NT2/D1 (cell line): ENCODE measurements at regions not wholly inside any gene's neighbourhood (a gene's known extent, or its start where the extent isn't known, plus 50 kb on each side); places are given as distances from the start of the nearest gene placed in this dataset.

Experiments used
- DNase-seq: peaks from one replicate; pipeline ENCODE4 v3.0.0-alpha.2; 2011; ENCODE audit warnings: low read depth, low spot score
- H3K27me3 ChIP-seq: 2 replicates; pipeline ENCODE4 v1.6.0; 2011; ENCODE audit warnings: mild to moderate bottlenecking; ENCODE audit not compliant: insufficient read length, insufficient read depth
- H3K36me3 ChIP-seq: 2 replicates; pipeline ENCODE4 v1.6.1; 2011; ENCODE audit warnings: mild to moderate bottlenecking, low read length, mixed read lengths; ENCODE audit not compliant: insufficient read depth, insufficient read length
- H3K4me1 ChIP-seq: 2 replicates; pipeline ENCODE4 v1.5.1; 2011; ENCODE audit not compliant: insufficient read depth, insufficient read length
- H3K4me3 ChIP-seq: 2 replicates; pipeline ENCODE4 v1.5.1; 2011; ENCODE audit warnings: low read depth; ENCODE audit not compliant: insufficient read length
- H3K9ac ChIP-seq: 2 replicates; pipeline ENCODE4 v1.6.0; 2011; ENCODE audit warnings: low read depth; ENCODE audit not compliant: insufficient read length
- H3K9me3 ChIP-seq: 2 replicates; pipeline ENCODE4 v1.5.1; 2011; ENCODE audit warnings: mild to moderate bottlenecking, low read length; ENCODE audit not compliant: insufficient read depth
- SUZ12 ChIP-seq: IDR thresholded peaks from 2 replicates; pipeline ENCODE4 v1.6.1; 2011; ENCODE audit not compliant: insufficient read length, insufficient read depth; ENCODE audit errors: extremely low read depth
- YY1 ChIP-seq: IDR thresholded peaks from 2 replicates; pipeline ENCODE4 v1.6.1; 2011; ENCODE audit not compliant: insufficient read length, insufficient read depth
- ZNF274 ChIP-seq: IDR thresholded peaks from 2 replicates; pipeline ENCODE4 v1.6.1; 2011; ENCODE audit warnings: mild to moderate bottlenecking, low read depth, low read length

- Histone ChIP-seq H3K9me3 (no peaks in the 10 kb centered on the region), H3K27me3 (no peaks in the 10 kb centered on the region), H3K4me3 (no peak overlapping the region), H3K36me3 (no peaks in the 10 kb centered on the region), H3K4me1 (no peaks in the 10 kb centered on the region), H3K9ac (no peak overlapping the region)
- DNase-seq: no peak
- no peak for TF ChIP-seq ZNF274
- no peak for TF ChIP-seq SUZ12
- TF ChIP-seq YY1: no peak
These were observed 93.9 kb upstream of the COG2 start for GRCh38 chr1:230548357-230548756.

DNA sequence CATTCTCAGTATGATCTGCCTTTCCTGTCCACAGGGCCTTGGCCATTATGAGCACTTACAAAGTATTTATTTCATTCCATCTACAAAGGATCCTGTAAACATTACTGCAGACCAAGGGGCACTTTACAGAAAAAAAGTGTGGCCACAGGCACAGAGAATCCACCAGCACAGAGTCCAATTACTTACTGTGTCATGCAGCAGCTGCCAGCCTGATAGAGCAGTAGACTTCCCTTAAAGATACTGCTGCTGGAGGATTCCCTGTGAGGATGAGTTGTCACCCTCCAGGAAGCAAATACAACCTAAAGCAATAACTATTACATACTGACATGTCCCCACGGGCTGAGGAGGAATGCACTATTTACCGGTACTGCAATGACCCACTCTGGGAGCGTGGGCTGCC, 97.1 kb upstream of the COG2 start:
- no peaks in the 10 kb centered on the region for H3K9me3 ChIP-seq
- no peak for TF ChIP-seq YY1
- TF ChIP-seq ZNF274: no peak
- no peak for TF ChIP-seq SUZ12
- H3K4me1 ChIP-seq: no peaks in the 10 kb centered on the region
- no peak for DNase-seq
- H3K27me3 ChIP-seq: no peaks in the 10 kb centered on the region
- H3K36me3 ChIP-seq: no peaks in the 10 kb centered on the region
- no peak overlapping the region for H3K4me3 ChIP-seq
- no peak overlapping the region for H3K9ac ChIP-seq

DNA sequence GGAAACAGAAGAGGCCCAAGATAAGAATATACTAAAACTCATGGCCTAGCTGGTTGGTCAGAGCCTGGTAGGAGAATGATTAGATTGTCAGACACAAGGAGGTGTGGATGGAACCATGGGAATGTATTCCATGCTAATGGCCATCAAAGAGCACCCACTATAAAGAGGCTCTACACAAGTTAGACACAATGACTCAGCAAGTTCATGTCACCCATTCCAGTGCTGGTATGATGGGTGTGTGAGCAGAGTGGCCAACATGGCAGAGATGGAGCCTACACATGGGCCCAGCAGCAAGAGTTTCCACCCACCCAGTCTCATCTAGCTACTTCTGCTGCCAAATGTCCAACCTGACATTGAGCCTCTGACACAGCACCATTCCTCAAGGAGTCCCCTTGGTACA, 97.5 kb upstream of the COG2 start:
- TF ChIP-seq YY1 (no peak), ZNF274 (no peak), SUZ12 (no peak)
- Histone ChIP-seq H3K9ac (no peak overlapping the region), H3K4me3 (no peak overlapping the region), H3K4me1 (no peaks in the 10 kb centered on the region), H3K27me3 (no peaks in the 10 kb centered on the region), H3K9me3 (no peaks in the 10 kb centered on the region), H3K36me3 (no peaks in the 10 kb centered on the region)
- DNase-seq: no peak

GRCh38 chr1:230543085-230543484, 99.2 kb upstream of the COG2 start:
- H3K9ac ChIP-seq: no peak overlapping the region
- no peak overlapping the region for H3K4me3 ChIP-seq
- no peaks in the 10 kb centered on the region for H3K4me1 ChIP-seq
- no peaks in the 10 kb centered on the region for H3K9me3 ChIP-seq
- H3K36me3 ChIP-seq: no peaks in the 10 kb centered on the region
- DNase-seq: no peak
- no peaks in the 10 kb centered on the region for H3K27me3 ChIP-seq
- TF ChIP-seq YY1: no peak
- TF ChIP-seq ZNF274: no peak
- no peak for TF ChIP-seq SUZ12

DNA sequence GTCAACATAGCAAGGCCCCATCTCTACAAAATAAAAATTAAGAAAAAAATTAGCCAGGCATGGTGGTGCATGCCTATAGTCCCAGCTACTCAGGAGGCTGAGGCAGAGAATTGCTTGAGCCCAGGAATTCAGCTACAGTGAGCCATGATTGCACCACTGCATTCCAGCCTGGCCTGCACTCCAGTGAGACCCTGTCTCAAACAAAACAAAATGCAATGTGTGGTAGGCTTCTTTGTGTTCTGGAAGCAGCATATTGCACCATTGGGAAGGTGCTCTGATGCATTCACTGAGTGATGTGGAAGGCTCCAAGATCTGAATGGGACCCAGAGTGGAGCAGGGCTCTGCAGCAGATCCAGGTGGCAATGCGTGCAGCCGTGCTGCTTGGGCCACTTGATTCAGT, 99.6 kb upstream of the COG2 start:
- no peaks in the 10 kb centered on the region for H3K27me3 ChIP-seq
- H3K9ac ChIP-seq: no peak overlapping the region
- no peak overlapping the region for H3K4me3 ChIP-seq
- no peaks in the 10 kb centered on the region for H3K9me3 ChIP-seq
- H3K36me3 ChIP-seq: no peaks in the 10 kb centered on the region
- H3K4me1 ChIP-seq: no peaks in the 10 kb centered on the region
- DNase-seq: no peak
- no peak for TF ChIP-seq YY1
- no peak for TF ChIP-seq ZNF274
- no peak for TF ChIP-seq SUZ12

GRCh38 chr1:230542054-230542453, 100.2 kb upstream of the COG2 start:
- no peaks in the 10 kb centered on the region for H3K4me1 ChIP-seq
- H3K9me3 ChIP-seq: no peaks in the 10 kb centered on the region
- no peaks in the 10 kb centered on the region for H3K36me3 ChIP-seq
- H3K4me3 ChIP-seq: no peak overlapping the region
- DNase-seq: no peak
- H3K27me3 ChIP-seq: no peaks in the 10 kb centered on the region
- no peak overlapping the region for H3K9ac ChIP-seq
- no peak for TF ChIP-seq YY1
- TF ChIP-seq ZNF274: no peak

DNA sequence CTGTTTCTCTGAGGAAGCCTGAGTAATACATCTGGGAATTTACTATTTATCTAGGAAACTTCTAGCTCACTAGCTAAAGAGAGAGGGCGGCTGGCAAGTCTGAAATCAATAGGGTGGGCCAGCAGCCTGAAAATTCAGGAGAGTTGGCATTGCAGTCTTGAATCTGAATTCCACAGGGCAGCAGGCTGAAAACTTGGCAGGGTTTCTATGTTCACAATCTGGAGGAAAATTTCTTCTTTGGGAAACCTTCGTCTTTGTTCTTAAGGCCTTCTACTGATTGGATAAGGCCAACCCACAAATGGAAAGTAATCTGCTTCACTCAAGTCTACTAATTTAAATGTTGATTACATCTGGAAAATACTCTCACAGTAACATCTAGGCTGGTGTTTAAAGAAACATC, 101.0 kb upstream of the COG2 start:
- Histone ChIP-seq H3K4me1 (no peaks in the 10 kb centered on the region), H3K9me3 (no peaks in the 10 kb centered on the region), H3K36me3 (no peaks in the 10 kb centered on the region), H3K9ac (no peak overlapping the region), H3K4me3 (no peak overlapping the region), H3K27me3 (no peaks in the 10 kb centered on the region)
- no peak for TF ChIP-seq SUZ12
- no peak for TF ChIP-seq ZNF274
- no peak for TF ChIP-seq YY1
- no peak for DNase-seq
